Stimulated activated CD4-positive, alpha-beta T cell treated with anti-CD3 and anti-CD28 coated beads, TNF-alpha, amount 100 ng/mL, for 48 hours (primary cell): ENCODE measurements at regions not wholly inside any gene's neighbourhood (a gene's known extent, or its start where the extent isn't known, plus 50 kb on each side); places are given as distances from the start of the nearest gene placed in this dataset.

Experiments
- DNase-seq, 3 donors: peaks; one replicate each; pipeline ENCODE4 v3.0.0-alpha.2; 2020; ENCODE audit warnings: low read depth in 3 of 3

DNA sequence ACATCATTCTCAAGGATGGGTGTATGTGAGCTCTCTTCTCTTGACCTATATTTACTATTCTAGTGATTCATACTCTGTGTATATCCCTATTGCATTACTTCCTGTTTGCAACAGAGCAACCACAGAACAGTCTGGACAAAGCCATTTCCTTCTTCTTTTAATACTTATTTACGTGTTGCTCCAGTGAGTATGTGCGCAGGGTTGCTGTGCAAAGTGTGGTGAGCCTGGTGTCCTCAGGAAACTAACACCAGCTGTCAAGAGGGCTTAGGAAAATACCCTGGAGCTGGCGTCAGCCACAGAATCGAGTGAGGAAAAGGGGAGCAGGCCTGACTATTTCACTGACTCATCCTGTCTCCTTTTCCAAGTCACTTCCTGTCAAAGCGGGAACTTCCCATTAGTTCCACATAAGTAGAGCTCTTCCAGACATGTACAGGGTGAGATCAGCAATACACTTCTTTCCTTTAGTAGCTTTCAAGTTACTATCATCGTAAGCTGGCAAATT lies 214.1 kb upstream of the COPS8 start:
- no peak for DNase-seq

DNA sequence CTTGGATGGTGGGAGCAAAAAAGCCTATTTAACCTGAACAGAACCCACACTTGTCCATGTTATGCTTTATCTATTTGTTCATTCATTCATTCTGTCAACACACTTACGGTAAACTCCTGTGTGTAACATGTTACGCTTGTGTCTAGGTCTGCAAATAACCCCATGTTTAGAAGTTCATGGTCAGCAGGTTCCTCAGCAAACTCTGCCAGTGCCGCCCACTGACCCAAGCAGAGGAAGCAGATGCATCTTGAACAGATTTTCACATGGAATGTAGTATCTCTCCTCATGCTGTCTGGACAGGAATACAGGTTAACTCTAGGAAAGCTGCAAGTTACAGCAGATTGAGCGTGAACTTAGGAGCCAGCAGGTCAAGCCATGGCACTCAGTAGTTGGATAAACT lies 213.7 kb upstream of the COPS8 start:
- DNase-seq, result no peak

DNA sequence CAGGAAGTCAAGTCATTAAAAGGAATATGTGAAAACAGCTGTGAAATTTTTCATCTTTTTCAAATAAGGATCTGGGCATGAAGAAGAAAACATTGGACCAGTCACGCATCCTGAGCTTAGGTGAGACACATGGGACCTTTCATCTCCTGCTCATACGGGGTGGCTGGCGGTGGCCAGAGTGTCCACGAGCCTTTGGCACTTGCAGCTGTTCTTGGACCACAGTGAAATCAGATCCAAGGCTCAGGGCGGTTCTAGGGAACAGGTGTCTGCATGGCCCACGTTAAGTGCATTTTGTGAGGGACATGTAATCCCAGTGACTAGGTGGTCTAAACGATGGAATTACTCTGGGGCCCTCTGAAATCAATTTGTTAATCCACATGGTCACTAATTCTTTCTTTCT lies 212.7 kb upstream of the COPS8 start:
- DNase-seq, result no peak

DNA sequence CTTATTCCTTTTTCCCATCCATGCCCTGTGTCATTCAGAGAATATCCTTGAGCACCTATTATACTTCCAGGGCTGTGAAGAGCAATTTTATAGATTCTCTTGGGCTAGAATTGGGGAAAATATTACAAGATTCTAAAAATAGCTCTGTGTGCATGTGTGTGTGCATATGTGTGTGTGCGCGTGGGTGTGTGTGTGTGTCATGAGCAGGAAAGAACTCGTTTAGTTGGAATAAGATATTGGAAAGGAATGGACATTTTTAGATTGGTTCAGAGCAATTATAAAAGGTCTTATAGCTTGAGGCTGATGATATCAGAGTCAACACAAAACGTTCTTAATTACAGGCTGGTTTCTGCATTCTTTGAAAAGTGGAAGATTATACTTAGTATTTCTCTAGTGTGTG lies 212.1 kb upstream of the COPS8 start:
- DNase-seq, result no peak

DNA sequence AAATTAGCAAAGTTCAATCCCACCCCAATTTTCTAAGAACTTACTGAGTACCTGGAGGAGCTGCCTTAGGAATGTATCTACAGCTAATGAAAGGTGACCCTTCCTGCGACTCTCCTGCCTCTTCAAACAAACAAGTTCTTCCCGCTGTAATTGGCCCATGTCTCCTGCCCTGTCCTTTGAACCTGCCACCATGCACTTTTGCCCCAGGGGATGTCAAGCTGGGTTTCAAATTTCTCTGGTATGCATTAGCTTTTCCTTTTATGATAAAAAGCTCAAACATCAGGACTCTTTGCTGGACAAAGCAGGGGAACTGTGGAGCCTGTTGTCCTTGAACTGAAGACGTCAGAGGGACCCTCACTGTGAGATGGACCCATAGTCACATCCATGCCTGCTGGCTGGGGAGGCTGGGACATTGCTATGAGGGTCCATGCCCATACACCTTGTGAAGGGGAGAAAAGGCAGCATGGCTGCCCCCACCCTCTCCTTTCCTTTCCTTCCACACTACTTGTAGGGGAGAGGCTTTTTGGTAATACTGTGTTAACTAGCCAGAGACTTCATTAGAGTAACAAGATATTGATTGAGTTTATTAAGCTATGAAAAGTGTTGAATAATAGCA lies 210.7 kb upstream of the COPS8 start:
- no peak for DNase-seq

DNA sequence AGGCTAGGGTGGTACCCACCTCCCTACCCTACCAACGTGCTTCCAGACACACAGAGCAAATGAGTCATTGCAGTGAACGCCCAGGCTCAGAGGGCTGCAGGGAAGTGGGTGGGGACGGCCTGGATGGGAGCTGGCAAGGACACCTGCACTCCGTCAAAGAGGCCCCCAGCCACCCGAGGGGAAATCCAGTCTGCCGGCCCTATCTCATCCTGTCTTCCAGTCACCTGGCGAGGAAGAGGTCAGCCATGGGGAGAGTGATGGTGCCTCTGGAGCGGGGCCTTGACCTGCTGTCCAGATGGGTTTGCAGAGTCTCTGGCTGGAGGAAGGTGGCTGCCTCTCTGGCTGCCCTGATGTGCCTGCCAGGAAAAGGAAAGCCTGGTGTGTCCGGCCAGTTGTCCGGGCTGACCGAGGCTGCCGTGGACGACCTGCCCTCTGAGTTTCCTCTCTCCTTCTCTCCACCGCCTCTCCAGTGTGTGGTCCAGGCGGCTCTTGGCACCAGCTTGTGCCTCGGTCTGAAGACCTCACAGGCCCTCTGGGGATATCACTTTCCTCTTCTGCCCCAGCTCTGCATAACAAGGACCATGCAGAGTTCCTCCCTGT lies 209.7 kb upstream of the COPS8 start:
- no peak for DNase-seq

DNA sequence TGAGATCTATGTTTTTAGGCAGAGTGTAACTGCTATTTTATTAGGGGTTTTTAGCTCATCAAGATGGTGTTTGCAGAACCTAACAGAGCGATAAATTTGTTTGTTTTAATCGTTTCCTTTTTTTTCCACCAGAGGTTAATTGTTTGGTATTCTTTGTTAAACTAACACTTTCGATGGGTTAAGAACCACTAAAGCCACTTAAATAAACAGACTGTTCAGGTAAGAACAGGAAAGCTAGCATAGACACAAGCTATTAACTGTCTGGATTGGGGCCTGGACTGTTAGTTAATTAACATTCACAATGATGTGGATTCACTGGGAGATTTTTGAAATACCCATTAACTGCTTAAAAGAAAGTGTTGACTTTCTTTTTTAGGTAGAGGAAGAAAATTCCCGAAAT lies 209.0 kb upstream of the COPS8 start:
- no peak for DNase-seq

DNA sequence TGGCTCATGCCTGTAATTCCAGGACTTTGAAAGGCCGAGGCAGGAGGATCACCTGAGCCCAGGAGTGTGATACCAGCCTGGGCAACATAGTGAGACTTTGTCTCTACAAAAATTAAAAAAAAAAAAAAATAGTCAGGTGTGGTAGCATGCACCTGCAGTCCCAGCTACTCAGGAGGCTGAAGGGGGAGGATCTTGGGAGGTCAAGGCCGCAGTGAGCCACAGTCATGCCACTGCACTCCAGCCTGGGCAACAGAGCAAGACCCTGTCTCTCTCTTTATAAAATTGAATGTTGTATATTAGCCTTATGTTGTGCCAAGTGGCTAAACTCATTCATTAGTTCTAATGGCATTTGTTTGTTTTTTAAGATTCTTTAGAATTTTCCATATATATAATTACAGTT lies 207.7 kb upstream of the COPS8 start:
- no peak for DNase-seq

DNA sequence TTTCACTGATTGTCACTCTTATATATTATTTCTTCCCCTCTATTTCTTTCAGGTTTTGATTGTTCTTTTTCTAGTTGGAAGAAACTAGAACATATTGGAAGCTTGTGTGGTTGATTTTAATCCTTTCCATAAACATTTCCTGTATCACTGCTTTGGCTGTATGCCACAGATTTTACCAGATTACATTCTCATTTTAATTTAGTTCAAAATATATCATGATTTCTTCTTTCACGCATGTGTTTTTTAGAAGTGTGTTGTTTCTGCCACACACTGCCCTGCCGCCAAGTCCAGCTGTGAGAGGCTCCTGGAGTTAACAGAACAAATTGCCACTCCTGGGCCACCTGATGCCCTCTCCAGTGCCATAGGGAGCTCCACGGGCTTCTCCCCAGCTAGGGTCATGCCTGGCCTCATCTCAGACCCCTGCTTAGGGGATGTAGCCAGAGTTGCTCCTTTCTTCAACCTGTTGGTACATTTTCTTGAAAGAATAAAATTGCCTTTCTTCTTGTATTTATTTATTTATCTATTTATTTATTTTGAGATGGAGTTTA lies 206.2 kb upstream of the COPS8 start:
- DNase-seq, result no peak

DNA sequence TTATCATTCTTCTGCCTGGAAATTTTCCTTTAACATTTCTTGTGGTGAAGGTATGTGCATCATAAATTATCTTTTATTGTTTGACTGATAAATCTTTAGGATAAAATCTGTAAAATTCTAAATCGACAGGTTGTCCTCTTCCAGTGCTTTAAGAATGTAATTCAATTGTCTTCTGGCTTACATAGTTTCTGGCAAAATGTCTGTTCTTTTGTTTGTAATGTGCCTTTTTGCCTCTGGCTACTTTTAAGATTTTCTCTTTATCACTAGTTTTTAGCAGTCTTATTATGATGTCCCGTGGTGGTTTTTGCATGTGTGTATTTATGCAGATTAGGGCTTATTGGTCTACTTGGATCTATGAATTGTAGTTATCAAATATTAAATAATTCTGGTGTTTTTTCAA lies 203.6 kb upstream of the COPS8 start:
- DNase-seq, result no peak

DNA sequence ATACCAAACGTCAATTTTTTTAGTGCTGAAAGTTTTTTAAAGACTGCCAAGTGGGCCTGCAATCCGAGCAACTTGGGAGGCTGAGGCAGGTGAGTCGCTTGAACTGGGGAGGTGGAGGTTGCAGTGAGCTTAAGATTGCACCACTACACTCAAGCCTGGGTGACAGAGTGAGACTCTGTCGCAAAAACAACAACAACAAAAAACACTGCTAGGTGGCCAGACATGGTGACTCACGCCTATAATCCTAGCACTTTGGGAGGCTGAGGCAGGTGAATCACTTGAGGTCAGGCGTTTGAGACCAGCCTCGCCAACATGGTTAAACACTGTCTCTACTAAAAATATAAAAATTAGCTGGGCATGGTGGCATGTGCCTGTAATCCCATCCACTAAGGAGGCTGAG lies 202.8 kb upstream of the COPS8 start:
- DNase-seq, result no peak

DNA sequence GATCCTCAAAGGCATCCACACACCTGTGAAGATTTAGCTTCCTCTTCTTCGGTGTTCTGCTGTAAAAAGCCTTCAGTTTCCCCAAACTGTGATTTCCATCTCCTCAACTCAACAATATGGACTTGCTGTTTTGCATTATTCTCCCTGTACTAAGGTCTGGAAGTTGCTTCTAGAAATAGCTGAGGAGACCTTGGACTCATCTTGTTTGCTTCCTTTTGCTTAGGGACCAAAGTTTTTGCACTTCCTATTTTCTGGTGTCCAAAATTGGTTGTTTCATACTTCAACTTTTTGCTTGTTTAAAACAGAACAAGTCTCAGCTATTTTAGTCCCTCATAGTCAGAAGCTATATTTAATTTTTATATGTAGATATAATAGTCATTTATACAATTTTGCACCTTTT lies 201.9 kb upstream of the COPS8 start:
- DNase-seq, result no peak

DNA sequence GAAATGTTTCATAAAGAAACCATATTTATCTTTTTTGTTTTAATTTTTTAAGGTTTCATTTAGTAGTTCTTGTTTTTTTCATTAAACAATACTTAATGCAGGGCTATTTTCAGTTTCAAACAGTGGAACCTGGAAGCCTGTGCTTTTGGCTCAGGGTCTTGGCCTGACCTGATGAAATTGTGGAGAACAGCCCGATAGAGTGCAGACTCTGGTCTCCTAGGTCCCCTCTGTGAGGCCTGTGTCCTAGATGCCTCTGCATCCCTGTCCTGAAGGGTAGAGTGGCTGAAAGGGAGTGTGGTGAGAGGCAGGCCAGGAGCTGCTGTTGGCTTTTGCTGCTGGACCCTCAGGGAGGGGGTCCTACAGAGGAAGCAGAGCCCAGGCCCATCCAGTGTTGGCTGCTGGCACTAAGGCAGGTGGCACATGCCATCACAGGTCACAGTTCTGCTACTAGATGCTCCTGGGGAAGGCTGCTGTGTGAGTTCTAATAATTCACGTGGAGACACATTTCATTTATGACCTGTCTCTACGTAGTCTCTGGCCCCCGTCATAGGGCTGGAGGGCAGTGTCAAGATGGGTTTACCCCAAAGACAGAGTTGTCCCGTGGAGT lies 201.0 kb upstream of the COPS8 start:
- DNase-seq, result no peak

DNA sequence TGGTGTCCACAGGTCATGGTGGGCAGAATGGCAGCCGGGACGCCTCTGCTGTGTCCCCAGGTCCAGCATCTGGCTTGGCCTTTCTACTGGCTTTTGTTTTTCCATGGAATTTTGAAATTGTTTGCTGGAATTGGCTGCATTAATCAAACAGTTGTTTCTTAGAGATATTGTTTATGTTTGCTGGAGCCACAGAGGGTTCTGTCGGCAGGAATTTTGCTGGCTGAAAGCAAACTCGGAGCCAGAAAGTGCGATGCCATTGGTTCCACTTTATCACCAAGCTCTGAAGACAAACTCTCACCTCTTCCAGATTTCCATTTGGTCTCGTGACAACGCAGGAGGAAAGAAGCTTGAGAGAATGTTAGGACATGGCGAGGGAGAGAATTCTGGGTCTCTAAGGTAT lies 199.2 kb upstream of the COPS8 start:
- no peak for DNase-seq

DNA sequence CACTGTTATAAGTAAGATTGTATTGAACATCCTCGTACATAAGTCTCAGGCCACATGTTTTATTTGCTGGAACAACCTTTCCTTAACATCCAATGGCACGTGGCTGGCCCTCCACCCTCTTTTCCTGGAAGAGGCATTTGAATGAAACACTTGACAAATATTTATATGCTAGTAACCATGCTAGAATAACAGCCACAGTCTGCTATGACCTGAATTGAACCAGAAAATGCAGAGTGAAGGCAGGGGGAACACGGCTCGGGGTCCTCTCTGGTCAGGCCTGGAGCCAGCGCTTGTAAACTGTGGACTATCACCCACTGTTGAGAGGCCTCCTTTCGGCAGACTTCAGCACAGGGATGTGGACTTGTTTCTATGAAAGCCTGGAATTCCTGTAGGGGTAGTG lies 198.2 kb upstream of the COPS8 start:
- no peak for DNase-seq

DNA sequence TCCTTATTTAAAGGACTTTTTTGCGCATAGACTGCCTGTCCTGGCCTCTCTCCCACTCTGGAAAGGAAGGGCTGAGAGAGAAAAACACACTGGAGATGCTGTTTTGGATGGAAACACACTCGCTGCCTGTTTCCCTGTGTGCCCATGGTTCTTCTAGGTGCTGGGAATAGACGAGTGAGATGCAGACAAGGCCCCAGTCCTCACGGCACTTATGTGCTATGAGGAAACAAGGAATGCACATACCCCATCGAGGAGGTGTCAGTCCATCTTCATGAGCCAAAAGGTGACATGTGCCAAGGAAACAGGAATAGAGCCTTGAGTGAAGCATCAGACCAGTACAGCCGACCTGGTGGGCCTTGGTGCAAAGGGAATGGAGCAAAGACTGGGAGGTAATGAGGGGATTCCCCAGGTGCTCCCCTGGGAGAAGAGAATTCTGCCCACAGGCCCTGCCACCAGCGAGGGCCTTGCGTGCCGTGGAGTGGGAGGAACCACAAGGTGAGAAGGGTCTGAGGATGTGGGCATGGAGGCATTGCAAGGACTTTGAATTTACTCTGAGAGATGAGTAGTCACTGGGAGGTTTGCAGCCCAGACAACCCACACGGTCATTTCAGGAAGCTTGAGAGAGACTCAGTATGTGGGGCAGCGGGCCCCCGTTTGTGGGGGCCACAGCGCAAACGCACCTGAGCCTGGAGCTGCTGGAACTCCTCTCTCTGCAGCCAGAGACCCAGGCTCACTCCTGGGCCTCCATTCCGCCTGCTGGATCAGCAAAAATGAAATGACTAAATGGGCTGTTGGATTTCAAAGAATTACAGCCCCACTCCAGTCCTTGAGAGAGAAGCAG lies 197.5 kb upstream of the COPS8 start:
- no peak for DNase-seq

DNA sequence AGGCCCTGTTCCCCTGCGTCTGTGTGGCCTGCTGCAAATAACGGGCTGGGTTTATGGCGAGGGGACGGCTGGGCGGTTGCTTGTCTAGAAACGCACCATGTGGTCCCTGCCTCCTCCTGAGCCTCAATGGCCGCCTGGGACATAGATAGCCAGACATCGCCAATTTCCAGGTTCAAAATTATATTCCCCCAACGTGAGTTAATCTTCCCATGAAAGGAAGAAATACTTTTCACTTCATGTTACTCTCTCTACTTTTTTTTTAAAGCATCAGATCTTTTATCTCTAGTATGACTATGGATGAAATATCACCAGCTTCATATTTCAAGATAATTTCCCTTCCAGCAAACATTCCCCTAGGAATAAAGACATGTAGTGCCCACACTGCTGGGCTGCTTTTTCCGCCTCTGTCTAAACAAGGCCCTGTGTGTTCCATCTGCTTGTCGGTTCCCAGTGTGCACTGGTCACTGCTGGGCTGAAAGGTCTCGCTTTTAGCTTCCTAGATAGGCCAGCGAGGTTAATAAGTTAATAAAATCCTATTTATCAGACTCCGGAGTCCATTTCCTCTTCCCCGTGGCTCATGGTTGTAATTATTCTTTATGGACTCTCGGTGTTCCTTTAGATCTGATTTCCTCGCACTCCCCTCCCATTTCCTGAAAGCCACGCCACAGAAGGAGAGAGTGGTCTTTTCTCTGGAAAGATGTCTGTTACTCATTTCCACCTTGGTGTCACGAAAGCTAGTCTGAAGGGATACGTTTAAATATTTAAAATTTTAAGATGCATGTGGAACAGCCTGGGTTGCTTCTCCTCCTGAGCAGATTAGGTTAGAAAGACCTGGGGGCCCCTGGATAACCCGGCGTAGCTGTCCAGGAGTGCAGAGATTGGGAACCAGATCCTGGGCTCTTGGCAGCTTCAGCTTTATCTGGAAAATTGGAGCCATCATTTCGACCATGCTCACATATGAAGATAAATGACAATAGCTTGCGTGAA lies 196.6 kb upstream of the COPS8 start:
- no peak for DNase-seq

DNA sequence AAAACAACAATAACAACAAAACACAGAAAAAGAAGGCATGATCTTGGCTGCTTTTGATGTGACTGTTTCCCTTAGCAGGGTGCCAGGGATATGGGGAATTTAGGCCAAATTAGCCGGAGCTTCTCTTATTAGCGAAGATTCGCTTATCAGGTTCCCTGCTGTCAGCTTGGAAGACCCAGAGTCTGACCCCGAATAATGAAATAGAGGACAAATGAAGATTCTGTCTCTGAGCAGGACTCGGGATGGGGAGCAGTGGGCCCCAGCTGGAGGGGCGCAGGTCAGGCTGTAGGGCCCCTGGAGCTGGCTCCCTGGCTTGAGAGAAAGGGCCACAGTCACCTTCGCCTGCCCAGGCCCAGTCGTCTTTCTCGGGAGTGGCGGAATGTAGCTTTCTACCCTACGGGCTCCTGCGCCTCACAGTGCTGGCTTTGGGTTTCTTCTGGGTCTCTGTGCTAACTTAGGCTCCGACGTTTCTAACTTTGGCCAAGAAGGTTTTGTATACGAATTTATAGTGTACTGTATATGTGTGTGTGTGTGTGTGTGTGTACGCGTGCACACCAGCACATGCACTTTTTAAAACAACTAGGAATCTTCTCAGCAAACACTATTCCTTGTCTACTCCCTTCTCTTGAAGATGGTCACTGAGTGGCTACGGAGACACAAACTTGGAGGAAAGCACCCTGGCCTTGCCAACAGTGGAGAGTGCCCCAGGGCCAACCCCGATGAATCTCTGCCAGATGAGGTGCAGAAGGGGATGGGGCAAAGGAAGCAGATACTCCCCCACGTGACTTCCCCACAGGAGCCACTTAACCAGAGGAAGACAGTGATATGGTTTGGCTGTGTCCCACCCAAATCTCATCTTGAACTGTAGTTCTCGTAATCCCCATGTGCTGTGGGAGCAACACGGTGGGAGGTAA lies 195.6 kb upstream of the COPS8 start:
- DNase-seq, result no peak

DNA sequence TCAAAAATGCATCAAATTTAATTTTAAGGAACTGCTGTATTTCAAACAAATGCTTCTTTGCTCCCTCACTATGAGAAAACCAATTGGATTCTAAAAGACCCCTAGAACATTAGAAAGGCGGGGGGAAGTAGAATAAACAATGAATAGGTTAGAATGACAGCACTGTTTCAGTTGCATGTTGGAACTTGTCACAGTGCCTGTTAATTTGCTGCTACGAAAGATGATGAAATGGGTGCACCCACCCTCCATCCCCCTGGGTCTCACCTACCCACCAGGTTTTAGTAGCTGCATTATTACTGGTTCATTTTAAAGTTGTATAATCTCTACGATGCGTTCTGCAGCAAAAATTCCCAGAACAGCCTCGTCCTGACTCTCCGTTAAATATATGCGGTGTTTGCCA lies 193.0 kb upstream of the COPS8 start:
- no peak for DNase-seq

DNA sequence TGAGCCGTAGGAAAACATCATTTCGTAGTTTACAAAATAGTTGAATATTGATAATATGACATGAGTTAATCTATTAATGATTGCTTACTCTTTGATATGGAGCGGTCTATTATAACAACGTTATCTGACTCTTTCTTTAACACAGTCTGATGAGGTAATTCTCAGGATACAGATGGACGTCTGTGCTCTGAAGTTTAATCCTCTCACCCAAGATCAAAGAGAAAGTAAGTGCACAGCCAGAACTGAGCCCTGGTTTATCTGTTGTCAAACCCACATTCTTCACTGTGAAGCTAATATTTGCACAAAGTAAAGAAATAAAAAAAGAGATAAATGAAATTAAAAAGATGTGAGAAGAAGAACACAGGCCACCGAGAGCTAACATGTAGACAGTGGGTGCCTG lies 190.9 kb upstream of the COPS8 start:
- DNase-seq, result no peak
